Activated CD4-positive, alpha-beta T cell treated with anti-CD3 and anti-CD28 coated beads, Interleukin-2, amount 10 ng/mL, durations not matched to agents 24 days and 14 days (primary cell): ENCODE measurements at regions not wholly inside any gene's neighbourhood (a gene's known extent, or its start where the extent isn't known, plus 50 kb on each side); places are given as distances from the start of the nearest gene placed in this dataset.
"Not testable (repeated sequence)": the region's sequence is repeated elsewhere in the genome, so short reads cannot be mapped to it uniquely, and the experiment has no call there.

Experiments
- DNase-seq: peaks from one replicate; pipeline ENCODE4 v3.0.0; 2022
- H3K27ac Mint-ChIP-seq: one replicate; pipeline ENCODE4 v1.8.0; 2022; ENCODE audit warnings: mild to moderate bottlenecking, mixed read lengths
- H3K27me3 Mint-ChIP-seq: one replicate; pipeline ENCODE4 v1.8.0; 2022; ENCODE audit warnings: mixed read lengths
- H3K36me3 Mint-ChIP-seq: one replicate; pipeline ENCODE4 v1.8.0; 2022; ENCODE audit warnings: low read depth, mild to moderate bottlenecking, mixed read lengths
- H3K4me1 Mint-ChIP-seq: one replicate; pipeline ENCODE4 v1.8.0; 2021; ENCODE audit warnings: mixed read lengths
- H3K4me3 Mint-ChIP-seq: one replicate; pipeline ENCODE4 v1.8.0; 2022; ENCODE audit warnings: mild to moderate bottlenecking, moderate library complexity, mixed read lengths
- H3K9me3 Mint-ChIP-seq: one replicate; pipeline ENCODE4 v1.8.0; 2021; ENCODE audit warnings: mixed read lengths
- intact Hi-C: fragments of 100-400 bp; cut with micrococcal nuclease; formaldehyde crosslinking; loops from one replicate; pipeline ENCODE4 v1.15.1; 2023

GRCh38 chr15:20346082-20346805 lies 195.4 kb downstream of the GOLGA6L6 start:
- Mint-ChIP-seq H3K36me3 (no peaks in the 10 kb centered on the region), H3K27ac (no peak overlapping the region), H3K9me3 (no peaks in the 10 kb centered on the region), H3K4me3 (no peak overlapping the region), H3K27me3 (no peaks in the 10 kb centered on the region), H3K4me1 (no peaks in the 10 kb centered on the region)
- intact Hi-C loops = no loop called here
- peak; percentile 58 for DNase-seq

- H3K27ac Mint-ChIP-seq = no peak overlapping the region
- H3K4me3 Mint-ChIP-seq = no peak overlapping the region
- DNase-seq = peak; percentile 49
- H3K36me3 Mint-ChIP-seq = no peaks in the 10 kb centered on the region
- no peaks in the 10 kb centered on the region for H3K9me3 Mint-ChIP-seq
- H3K4me1 Mint-ChIP-seq = no peaks in the 10 kb centered on the region
- H3K27me3 Mint-ChIP-seq = no peaks in the 10 kb centered on the region
- intact Hi-C loops = no loop called here
Observed at GRCh38 chr15:20345401-20345958, 196.1 kb downstream of the GOLGA6L6 start.

- no peaks in the 10 kb centered on the region for H3K4me1 Mint-ChIP-seq
- H3K4me3 Mint-ChIP-seq = no peak overlapping the region
- no peaks in the 10 kb centered on the region for H3K27me3 Mint-ChIP-seq
- intact Hi-C loops = no loop called here
- no peak overlapping the region for H3K27ac Mint-ChIP-seq
- H3K9me3 Mint-ChIP-seq = no peaks in the 10 kb centered on the region
- no peaks in the 10 kb centered on the region for H3K36me3 Mint-ChIP-seq
- peak; percentile 55 for DNase-seq
Observed at GRCh38 chr15:20344601-20345400, 196.8 kb downstream of the GOLGA6L6 start.

GRCh38 chr15:20343395-20344211 lies 198.0 kb downstream of the GOLGA6L6 start:
- H3K4me1 Mint-ChIP-seq, H3K4me3 Mint-ChIP-seq, H3K9me3 Mint-ChIP-seq, H3K27me3 Mint-ChIP-seq, DNase-seq, H3K36me3 Mint-ChIP-seq, intact Hi-C loops, H3K27ac Mint-ChIP-seq: not testable (repeated sequence)

GRCh38 chr15:20342601-20343394 lies 198.8 kb downstream of the GOLGA6L6 start:
- H3K4me1 Mint-ChIP-seq, H3K27ac Mint-ChIP-seq, intact Hi-C loops, H3K9me3 Mint-ChIP-seq, H3K36me3 Mint-ChIP-seq, H3K4me3 Mint-ChIP-seq, H3K27me3 Mint-ChIP-seq: not testable (repeated sequence)
- peak; percentile 36 for DNase-seq

- no peak overlapping the region for H3K27ac Mint-ChIP-seq
- intact Hi-C loops = no loop called here
Observed at GRCh38 chr15:20341901-20342600, 199.5 kb downstream of the GOLGA6L6 start.

GRCh38 chr15:20340931-20341661 lies 200.5 kb downstream of the GOLGA6L6 start:
- no peak overlapping the region for H3K4me3 Mint-ChIP-seq
- peaks cover 3% of the 10 kb centered on the region for H3K9me3 Mint-ChIP-seq
- H3K4me1 Mint-ChIP-seq = no peaks in the 10 kb centered on the region
- no peak overlapping the region for H3K27ac Mint-ChIP-seq
- no peaks in the 10 kb centered on the region for H3K36me3 Mint-ChIP-seq
- peak; percentile 73 for DNase-seq
- no peaks in the 10 kb centered on the region for H3K27me3 Mint-ChIP-seq
- intact Hi-C loops = no loop called here

More at GRCh38 chr15:20341901-20342600, 199.5 kb downstream of the GOLGA6L6 start:
- H3K4me1 Mint-ChIP-seq = no peaks in the 10 kb centered on the region
- H3K4me3 Mint-ChIP-seq = no peak overlapping the region
- peaks cover 2% of the 10 kb centered on the region for H3K9me3 Mint-ChIP-seq
- no peaks in the 10 kb centered on the region for H3K36me3 Mint-ChIP-seq
- no peaks in the 10 kb centered on the region for H3K27me3 Mint-ChIP-seq
- DNase-seq = peak; percentile 73

GRCh38 chr15:20340331-20340811 lies 201.2 kb downstream of the GOLGA6L6 start:
- no peak overlapping the region for H3K27ac Mint-ChIP-seq
- H3K9me3 Mint-ChIP-seq = peaks cover 3% of the 10 kb centered on the region
- DNase-seq = peak; percentile 60
- intact Hi-C loops = no loop called here
- H3K4me3 Mint-ChIP-seq = no peak overlapping the region
- no peaks in the 10 kb centered on the region for H3K27me3 Mint-ChIP-seq
- no peaks in the 10 kb centered on the region for H3K4me1 Mint-ChIP-seq
- no peaks in the 10 kb centered on the region for H3K36me3 Mint-ChIP-seq

GRCh38 chr15:20339086-20339791 lies 202.4 kb downstream of the GOLGA6L6 start:
- H3K4me3 Mint-ChIP-seq, intact Hi-C loops, H3K27ac Mint-ChIP-seq, H3K27me3 Mint-ChIP-seq, H3K4me1 Mint-ChIP-seq, H3K36me3 Mint-ChIP-seq, DNase-seq, H3K9me3 Mint-ChIP-seq: not testable (repeated sequence)

GRCh38 chr15:20338671-20339070 lies 202.9 kb downstream of the GOLGA6L6 start:
- H3K27me3 Mint-ChIP-seq, H3K36me3 Mint-ChIP-seq, intact Hi-C loops, H3K4me1 Mint-ChIP-seq, H3K27ac Mint-ChIP-seq, DNase-seq, H3K4me3 Mint-ChIP-seq, H3K9me3 Mint-ChIP-seq: not testable (repeated sequence)

GRCh38 chr15:20337238-20337637 lies 204.4 kb downstream of the GOLGA6L6 start:
- H3K4me1 Mint-ChIP-seq, H3K27ac Mint-ChIP-seq, H3K4me3 Mint-ChIP-seq, DNase-seq, H3K36me3 Mint-ChIP-seq, H3K27me3 Mint-ChIP-seq, H3K9me3 Mint-ChIP-seq, intact Hi-C loops: not testable (repeated sequence)

GRCh38 chr15:20334451-20334850 lies 207.1 kb downstream of the GOLGA6L6 start:
- H3K9me3 Mint-ChIP-seq, H3K36me3 Mint-ChIP-seq: not testable (repeated sequence)

More at GRCh38 chr15:20334451-20334850, 207.1 kb downstream of the GOLGA6L6 start:
- H3K27ac Mint-ChIP-seq, H3K4me1 Mint-ChIP-seq, H3K27me3 Mint-ChIP-seq, DNase-seq, H3K4me3 Mint-ChIP-seq, intact Hi-C loops: not testable (repeated sequence)
